AG09309 (cell line): ENCODE measurements at regions not wholly inside any gene's neighbourhood (a gene's known extent, or its start where the extent isn't known, plus 50 kb on each side); places are given as distances from the start of the nearest gene placed in this dataset.

ENCODE experiments used
- DNase-seq: peaks from one replicate; pipeline ENCODE4 v3.0.0-alpha.2; 2010; ENCODE audit warnings: low read depth
- H3K4me3 ChIP-seq: 2 replicates; pipeline ENCODE4 v1.5.1; 2011; ENCODE audit warnings: mild to moderate bottlenecking, low read depth, low read length, moderate library complexity; ENCODE audit not compliant: control insufficient read depth
- TF ChIP-seq, protein P1 (sequence below): IDR thresholded peaks from 2 replicates; pipeline ENCODE4 v1.5.1; 2011; ENCODE audit warnings: mild to moderate bottlenecking, low read depth, low read length, inconsistent platforms; ENCODE audit not compliant: insufficient read depth, control insufficient read depth; ENCODE audit errors: missing control alignments

DNA sequence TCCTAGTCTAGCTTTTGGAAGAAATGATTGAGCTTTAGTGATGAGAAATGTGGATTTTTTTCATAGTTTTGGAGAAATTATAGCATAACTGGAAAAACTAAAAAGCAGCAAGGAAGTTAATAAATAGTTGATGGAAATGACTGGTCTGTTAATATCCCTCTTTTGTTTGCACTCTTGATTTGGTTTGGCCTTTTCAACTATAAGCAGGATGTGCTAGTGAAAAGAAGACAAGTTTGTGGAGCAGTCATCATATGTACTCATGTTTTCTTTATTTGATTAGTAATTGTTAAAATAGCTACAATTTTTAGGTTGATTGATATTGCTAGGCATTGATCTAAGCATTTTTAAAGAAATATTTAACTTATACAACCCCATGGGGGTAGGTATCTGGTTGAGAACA is 374.7 kb downstream of the TAF11L14 start:
- H3K4me3 ChIP-seq: no peak overlapping the region
- TF ChIP-seq, protein P1, sequence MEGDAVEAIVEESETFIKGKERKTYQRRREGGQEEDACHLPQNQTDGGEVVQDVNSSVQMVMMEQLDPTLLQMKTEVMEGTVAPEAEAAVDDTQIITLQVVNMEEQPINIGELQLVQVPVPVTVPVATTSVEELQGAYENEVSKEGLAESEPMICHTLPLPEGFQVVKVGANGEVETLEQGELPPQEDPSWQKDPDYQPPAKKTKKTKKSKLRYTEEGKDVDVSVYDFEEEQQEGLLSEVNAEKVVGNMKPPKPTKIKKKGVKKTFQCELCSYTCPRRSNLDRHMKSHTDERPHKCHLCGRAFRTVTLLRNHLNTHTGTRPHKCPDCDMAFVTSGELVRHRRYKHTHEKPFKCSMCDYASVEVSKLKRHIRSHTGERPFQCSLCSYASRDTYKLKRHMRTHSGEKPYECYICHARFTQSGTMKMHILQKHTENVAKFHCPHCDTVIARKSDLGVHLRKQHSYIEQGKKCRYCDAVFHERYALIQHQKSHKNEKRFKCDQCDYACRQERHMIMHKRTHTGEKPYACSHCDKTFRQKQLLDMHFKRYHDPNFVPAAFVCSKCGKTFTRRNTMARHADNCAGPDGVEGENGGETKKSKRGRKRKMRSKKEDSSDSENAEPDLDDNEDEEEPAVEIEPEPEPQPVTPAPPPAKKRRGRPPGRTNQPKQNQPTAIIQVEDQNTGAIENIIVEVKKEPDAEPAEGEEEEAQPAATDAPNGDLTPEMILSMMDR: no peak
- no peak for DNase-seq

DNA sequence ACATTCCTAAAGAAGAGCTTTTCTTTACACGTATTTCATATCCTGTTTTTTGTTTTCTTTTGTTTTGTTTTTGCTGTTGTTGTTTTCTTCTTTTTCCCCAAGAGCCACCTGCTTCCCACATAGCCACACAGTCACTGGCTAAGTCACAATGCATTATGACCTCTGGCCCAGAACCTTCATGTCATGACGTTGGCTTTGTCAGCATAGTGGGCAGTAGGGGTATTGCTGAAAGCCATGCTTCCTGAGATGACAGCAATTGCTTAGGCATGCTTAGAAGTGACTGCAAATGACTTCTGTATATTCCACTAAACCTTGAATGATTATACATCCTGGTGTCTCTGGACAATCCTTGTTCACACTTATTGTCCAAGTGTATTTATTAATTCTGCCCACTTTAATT is 375.8 kb downstream of the TAF11L14 start:
- TF ChIP-seq, protein P1: no peak
- DNase-seq: no peak
- no peak overlapping the region for H3K4me3 ChIP-seq

DNA sequence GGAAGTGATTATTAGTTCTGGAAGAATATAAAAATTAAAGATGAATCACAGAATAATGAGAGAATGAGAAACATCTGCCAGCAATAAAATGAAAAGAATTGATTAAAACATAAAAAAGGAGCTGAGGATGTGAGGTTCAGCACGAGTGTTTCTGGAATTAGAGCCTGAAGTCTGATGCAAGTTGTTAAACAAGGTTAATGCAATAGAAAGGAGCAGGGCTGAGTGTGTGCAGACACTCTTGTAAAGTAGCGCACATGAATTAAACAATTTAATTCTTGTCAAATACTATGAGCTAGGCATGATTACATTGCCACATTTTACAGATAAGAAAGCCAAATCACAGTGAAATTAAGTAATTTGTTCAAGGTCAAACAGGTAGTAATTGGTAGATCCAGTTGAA is 384.2 kb downstream of the TAF11L14 start:
- TF ChIP-seq, protein P1: no peak
- H3K4me3 ChIP-seq: no peak overlapping the region
- no peak for DNase-seq

DNA sequence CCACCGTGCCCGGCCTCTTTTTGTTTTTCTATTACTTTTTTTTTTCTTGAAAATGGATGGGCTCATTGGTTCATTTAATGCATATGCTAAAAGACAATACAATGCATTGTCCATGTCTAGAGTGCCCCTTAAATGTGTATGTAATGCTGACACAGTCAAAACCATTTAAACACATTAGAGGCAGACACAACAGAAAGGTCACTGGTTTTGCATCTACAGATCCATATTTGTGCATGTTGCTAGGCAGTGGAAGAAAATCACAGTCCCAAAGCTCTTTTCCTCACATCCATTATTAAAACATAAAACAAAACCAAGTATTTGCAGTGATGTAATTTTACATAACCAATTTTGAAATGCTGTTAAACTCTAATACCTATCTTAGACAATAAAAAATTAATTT is 389.0 kb downstream of the TAF11L14 start:
- no peak overlapping the region for H3K4me3 ChIP-seq
- TF ChIP-seq, protein P1: no peak
- no peak for DNase-seq

DNA sequence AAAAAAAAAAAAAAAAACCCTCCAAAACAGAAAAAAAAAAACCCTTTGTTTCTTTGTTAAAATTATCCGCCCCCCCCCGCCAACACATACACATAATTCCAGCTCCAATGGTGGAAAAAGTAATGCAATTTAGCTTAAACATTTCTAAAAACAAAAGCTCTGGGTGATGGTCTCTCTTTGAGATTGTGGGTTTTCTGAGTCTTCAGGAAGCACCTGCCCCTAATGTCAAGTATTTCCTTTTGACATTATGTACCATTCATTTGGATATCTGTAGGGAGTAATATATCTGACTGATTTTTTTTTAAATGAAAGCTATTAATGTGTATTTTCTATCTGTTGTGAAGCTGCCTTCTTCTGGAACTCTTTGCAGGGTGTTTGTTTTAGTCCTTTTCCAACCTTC is 389.7 kb downstream of the TAF11L14 start:
- DNase-seq: no peak
- H3K4me3 ChIP-seq: no peak overlapping the region
- TF ChIP-seq, protein P1: no peak

DNA sequence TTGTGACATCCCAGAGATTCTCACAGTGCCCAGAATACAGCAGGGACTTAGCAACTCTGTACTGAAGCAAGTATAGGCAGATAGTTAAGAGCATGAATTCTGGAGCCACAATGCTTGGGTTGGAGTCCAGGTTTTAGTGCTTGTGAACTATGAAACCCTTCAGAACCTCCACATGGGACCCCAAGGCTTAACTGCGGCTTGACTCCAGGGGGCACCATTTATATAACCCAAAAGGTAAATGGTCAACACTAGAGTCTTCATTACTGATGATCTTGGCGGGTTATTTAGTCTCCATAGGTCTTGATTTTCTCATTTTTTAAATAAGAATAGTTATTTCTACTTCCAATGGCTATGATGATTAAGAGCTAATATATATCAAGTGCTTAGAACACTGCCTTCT is 390.3 kb downstream of the TAF11L14 start:
- DNase-seq: no peak
- TF ChIP-seq, protein P1: no peak
- no peak overlapping the region for H3K4me3 ChIP-seq
